Fibroblast of lung (primary cell): ENCODE measurements at regions not wholly inside any gene's neighbourhood (a gene's known extent, or its start where the extent isn't known, plus 50 kb on each side); places are given as distances from the start of the nearest gene placed in this dataset.

ENCODE experiments used
- CTCF ChIP-seq, 2 donors: IDR thresholded peaks in 1 of 2; conservative IDR thresholded peaks in 1 of 2; 1 replicate in 1 of 2; 2 replicates in 1 of 2; pipeline ENCODE4 v1.5.1; 2011 to 2012; ENCODE audit warnings: low read length in 2 of 2, control low read depth in 1 of 2, inconsistent platforms in 1 of 2, low read depth in 1 of 2, mild to moderate bottlenecking in 1 of 2
- EZH2 ChIP-seq: IDR thresholded peaks from 2 replicates; pipeline ENCODE4 v1.5.1; 2012; ENCODE audit warnings: low read length, control low read depth, mild to moderate bottlenecking; ENCODE audit errors: missing control alignments

- no peak for TF ChIP-seq CTCF (conservative IDR thresholded peaks at IDR 0.05 in 1 of 2, IDR thresholded peaks at IDR 0.05 in 1 of 2; ENCODE audit: low read depth in 1 of 2, low read length in 2 of 2)
- no peak for TF ChIP-seq EZH2
Observed at GRCh38 chr1:203403586-203403985, 52.7 kb upstream of the FMOD start.
